HAP-1 (cell line): ENCODE measurements at regions not wholly inside any gene's neighbourhood (a gene's known extent, or its start where the extent isn't known, plus 50 kb on each side); places are given as distances from the start of the nearest gene placed in this dataset.

Experiments
- DNase-seq, 2 experiments: peaks; one replicate each; pipeline ENCODE4 v3.0.0-alpha.2; 2016 to 2020; ENCODE audit warnings: low spot score in 2 of 2
- H3K27me3 ChIP-seq: fragments of 250-450 bp; sonication (Bioruptor Pico); 2 replicates; pipeline ENCODE4 v1.5.1; 2020; ENCODE audit warnings: low read depth, mild to moderate bottlenecking, moderate library complexity
- H3K36me3 ChIP-seq: fragments of 250-450 bp; sonication (Bioruptor Pico); replicated peaks from 2 replicates; pipeline ENCODE4 v1.5.1; 2020; ENCODE audit warnings: mild to moderate bottlenecking
- H3K4me1 ChIP-seq: fragments of 250-450 bp; sonication (Bioruptor Pico); 2 replicates; pipeline ENCODE4 v1.5.1; 2020; ENCODE audit warnings: mild to moderate bottlenecking
- H3K4me3 ChIP-seq: fragments of 250-450 bp; sonication (Bioruptor Pico); 2 replicates; pipeline ENCODE4 v1.5.1; 2020; ENCODE audit warnings: mild to moderate bottlenecking, moderate library complexity
- H3K9me3 ChIP-seq: fragments of 250-450 bp; sonication (Bioruptor Pico); 2 replicates; pipeline ENCODE4 v1.5.1; 2020; ENCODE audit warnings: mild to moderate bottlenecking, moderate library complexity
- in situ Hi-C: fragments of 300-500 bp; cut with MboI; formaldehyde crosslinking; loops from 3 replicates; pipeline ENCODE4 v1.14.3; 2020; ENCODE audit warnings: low sequenced_read_pairs, inconsistent platforms, mixed read lengths

GRCh38 chr10:124332426-124332825 is 86.3 kb downstream of the OAT start:
- H3K36me3 ChIP-seq: no peaks in the 10 kb centered on the region
- no peaks in the 10 kb centered on the region for H3K27me3 ChIP-seq
- no peaks in the 10 kb centered on the region for H3K4me1 ChIP-seq
- in situ Hi-C loops: no loop called here
- no peak for DNase-seq
- H3K9me3 ChIP-seq: no peaks in the 10 kb centered on the region
- no peak overlapping the region for H3K4me3 ChIP-seq

GRCh38 chr10:124329941-124330340 is 88.8 kb downstream of the OAT start:
- in situ Hi-C loops: no loop called here
- H3K27me3 ChIP-seq: no peaks in the 10 kb centered on the region
- no peak for DNase-seq
- H3K4me3 ChIP-seq: no peak overlapping the region
- no peaks in the 10 kb centered on the region for H3K36me3 ChIP-seq
- H3K4me1 ChIP-seq: no peaks in the 10 kb centered on the region
- H3K9me3 ChIP-seq: no peaks in the 10 kb centered on the region

- DNase-seq: no peak
- Histone ChIP-seq H3K36me3 (no peaks in the 10 kb centered on the region), H3K4me3 (no peak overlapping the region), H3K4me1 (no peaks in the 10 kb centered on the region), H3K9me3 (no peaks in the 10 kb centered on the region), H3K27me3 (no peaks in the 10 kb centered on the region)
- in situ Hi-C loops: no loop called here
These were observed 89.4 kb downstream of the OAT start for GRCh38 chr10:124329362-124329761.

GRCh38 chr10:124328477-124329220 is 90.1 kb downstream of the OAT start:
- no peak for DNase-seq
- H3K36me3 ChIP-seq: no peaks in the 10 kb centered on the region

GRCh38 chr10:124325998-124326636 is 92.6 kb downstream of the OAT start:
- Histone ChIP-seq H3K9me3 (no peaks in the 10 kb centered on the region), H3K4me3 (no peak overlapping the region), H3K36me3 (no peaks in the 10 kb centered on the region), H3K4me1 (no peaks in the 10 kb centered on the region), H3K27me3 (no peaks in the 10 kb centered on the region)
- in situ Hi-C loops: no loop called here
- no peak for DNase-seq

More at GRCh38 chr10:124328477-124329220, 90.1 kb downstream of the OAT start:
- no peak overlapping the region for H3K4me3 ChIP-seq
- no peaks in the 10 kb centered on the region for H3K27me3 ChIP-seq
- in situ Hi-C loops: no loop called here
- H3K4me1 ChIP-seq: no peaks in the 10 kb centered on the region
- H3K9me3 ChIP-seq: no peaks in the 10 kb centered on the region

GRCh38 chr10:124325633-124325914 is 93.1 kb downstream of the OAT start:
- no peaks in the 10 kb centered on the region for H3K36me3 ChIP-seq
- H3K27me3 ChIP-seq: no peaks in the 10 kb centered on the region
- H3K4me3 ChIP-seq: no peak overlapping the region
- H3K4me1 ChIP-seq: no peaks in the 10 kb centered on the region
- H3K9me3 ChIP-seq: no peaks in the 10 kb centered on the region
- in situ Hi-C loops: no loop called here
- DNase-seq: no peak

- H3K36me3 ChIP-seq: no peaks in the 10 kb centered on the region
- DNase-seq: no peak
- no peaks in the 10 kb centered on the region for H3K9me3 ChIP-seq
- no peaks in the 10 kb centered on the region for H3K27me3 ChIP-seq
- no peak overlapping the region for H3K4me3 ChIP-seq
- H3K4me1 ChIP-seq: no peaks in the 10 kb centered on the region
- in situ Hi-C loops: no loop called here
These were observed 93.7 kb downstream of the OAT start for GRCh38 chr10:124324856-124325632.

GRCh38 chr10:124324451-124324850 is 94.3 kb downstream of the OAT start:
- no peaks in the 10 kb centered on the region for H3K36me3 ChIP-seq
- H3K9me3 ChIP-seq: no peaks in the 10 kb centered on the region
- H3K27me3 ChIP-seq: no peaks in the 10 kb centered on the region
- no peak for DNase-seq
- no peaks in the 10 kb centered on the region for H3K4me1 ChIP-seq
- in situ Hi-C loops: no loop called here
- H3K4me3 ChIP-seq: no peak overlapping the region

GRCh38 chr10:124323806-124324205 is 94.9 kb downstream of the OAT start:
- Histone ChIP-seq H3K4me3 (no peak overlapping the region), H3K4me1 (no peaks in the 10 kb centered on the region), H3K36me3 (no peaks in the 10 kb centered on the region), H3K27me3 (no peaks in the 10 kb centered on the region), H3K9me3 (no peaks in the 10 kb centered on the region)
- DNase-seq: no peak
- in situ Hi-C loops: no loop called here

- no peaks in the 10 kb centered on the region for H3K4me1 ChIP-seq
- in situ Hi-C loops: no loop called here
- no peaks in the 10 kb centered on the region for H3K36me3 ChIP-seq
- no peak overlapping the region for H3K4me3 ChIP-seq
- H3K9me3 ChIP-seq: no peaks in the 10 kb centered on the region
- DNase-seq: no peak
- no peaks in the 10 kb centered on the region for H3K27me3 ChIP-seq
These were observed 95.5 kb downstream of the OAT start for GRCh38 chr10:124323111-124323725.

GRCh38 chr10:124322191-124322980 is 96.3 kb downstream of the OAT start:
- in situ Hi-C loops: no loop called here
- Histone ChIP-seq H3K4me1 (no peaks in the 10 kb centered on the region), H3K36me3 (no peaks in the 10 kb centered on the region), H3K9me3 (no peaks in the 10 kb centered on the region), H3K4me3 (no peak overlapping the region), H3K27me3 (no peaks in the 10 kb centered on the region)
- no peak for DNase-seq

- H3K27me3 ChIP-seq: no peaks in the 10 kb centered on the region
- H3K4me1 ChIP-seq: no peaks in the 10 kb centered on the region
- in situ Hi-C loops: no loop called here
- no peak for DNase-seq
- no peaks in the 10 kb centered on the region for H3K36me3 ChIP-seq
- H3K9me3 ChIP-seq: no peaks in the 10 kb centered on the region
- H3K4me3 ChIP-seq: no peak overlapping the region
These were observed 97.2 kb downstream of the OAT start for GRCh38 chr10:124321433-124322089.
